PC-3 (cell line): ENCODE measurements at regions not wholly inside any gene's neighbourhood (a gene's known extent, or its start where the extent isn't known, plus 50 kb on each side); places are given as distances from the start of the nearest gene placed in this dataset.
"Not testable (repeated sequence)": the region's sequence is repeated elsewhere in the genome, so short reads cannot be mapped to it uniquely, and the experiment has no call there.

Source experiments
- ATAC-seq: fragments of 200-7000 bp; cut with Tn5 transposase; 2 replicates; pipeline ENCODE4 v1.9.1; 2020; ENCODE audit warnings: mild to moderate bottlenecking, moderate library complexity
- BruUV-seq: library from RNA; stranded (reverse); fragments of 400-500 nt; replicated peaks from 2 replicates; lab custom pipeline; 2021; lab: Mats Ljungman, UMichigan
- CTCF ChIA-PET: fragments of 300-600 bp; sonication (Branson Sonifier 250); formaldehyde crosslinking; loops from one replicate; lab custom pipeline; 2022; ENCODE audit warnings: antibody characterized with exemption; lab: Charles Lee
- POLR2A ChIA-PET: fragments of 300-600 bp; sonication (Branson Sonifier 250); formaldehyde crosslinking; loops from one replicate; lab custom pipeline; 2022; ENCODE audit warnings: antibody characterized with exemption; ENCODE audit not compliant: unreplicated experiment; lab: Charles Lee
- DNase-seq: peaks from one replicate; pipeline ENCODE4 v3.0.0-alpha.2; 2015
- H2AFZ ChIP-seq: fragments of 300-600 bp; sonication (generic); 2 replicates; pipeline ENCODE4 v1.6.0; 2016; ENCODE audit warnings: antibody characterized with exemption, low read length
- H3F3A ChIP-seq: fragments of 300-600 bp; sonication (generic); one replicate; pipeline ENCODE4 v1.6.0; 2017; ENCODE audit warnings: antibody characterized with exemption, low read length, control low read depth, mild to moderate bottlenecking; ENCODE audit not compliant: unreplicated experiment
- H3K27ac ChIP-seq: fragments of 300-600 bp; sonication (generic); 2 replicates; pipeline ENCODE4 v1.5.1; 2016; ENCODE audit warnings: mild to moderate bottlenecking, low read length
- H3K27me3 ChIP-seq: fragments of 300-600 bp; sonication (generic); 2 replicates; pipeline ENCODE4 v1.6.1; 2016; ENCODE audit warnings: low read length, mixed read lengths
- H3K36me3 ChIP-seq: fragments of 300-600 bp; sonication (generic); 2 replicates; pipeline ENCODE4 v1.6.1; 2016; ENCODE audit warnings: low read depth, mixed run types, low read length, mixed read lengths
- H3K4me1 ChIP-seq: fragments of 300-600 bp; sonication (generic); 2 replicates; pipeline ENCODE4 v1.5.1; 2016; ENCODE audit warnings: low read length; ENCODE audit not compliant: insufficient read depth
- H3K4me2 ChIP-seq: fragments of 300-600 bp; sonication (generic); 2 replicates; pipeline ENCODE4 v1.6.0; 2016; ENCODE audit warnings: low read length
- H3K4me3 ChIP-seq: fragments of 300-600 bp; sonication (generic); 2 replicates; pipeline ENCODE4 v1.5.1; 2016; ENCODE audit warnings: mild to moderate bottlenecking, low read length, mixed read lengths
- H3K79me2 ChIP-seq: fragments of 300-600 bp; sonication (generic); 2 replicates; pipeline ENCODE4 v1.6.1; 2017; ENCODE audit warnings: low read length, mixed read lengths
- H3K9ac ChIP-seq: fragments of 300-600 bp; sonication (generic); 2 replicates; pipeline ENCODE4 v1.6.0; 2016; ENCODE audit warnings: mild to moderate bottlenecking, low read length
- H3K9me2 ChIP-seq: fragments of 300-600 bp; sonication (generic); replicated peaks from 2 replicates; pipeline ENCODE4 v1.6.1; 2016; ENCODE audit warnings: mixed run types, low read length, mixed read lengths
- H3K9me3 ChIP-seq: fragments of 300-600 bp; sonication (generic); 2 replicates; pipeline ENCODE4 v1.6.1; 2016; ENCODE audit warnings: low read length, mixed read lengths
- H4K20me1 ChIP-seq: fragments of 300-600 bp; sonication (generic); 2 replicates; pipeline ENCODE4 v1.6.1; 2016; ENCODE audit warnings: low read length, mixed read lengths
- intact Hi-C: fragments of 100-400 bp; cut with micrococcal nuclease; formaldehyde crosslinking; loops from 2 replicates; pipeline ENCODE4 v1.9.0; 2023

- H2AFZ ChIP-seq, H3K9ac ChIP-seq: not testable (repeated sequence)
Measured at GRCh38 chr15:22161398-22161797, 81.1 kb downstream of the OR4M2 start.

GRCh38 chr15:22163715-22164114, 83.4 kb downstream of the OR4M2 start:
- H3K4me1 ChIP-seq, H3K9ac ChIP-seq, BruUV-seq, H4K20me1 ChIP-seq, H3F3A ChIP-seq, POLR2A ChIA-PET, DNase-seq, H3K79me2 ChIP-seq, H3K4me2 ChIP-seq, H3K27ac ChIP-seq, H3K27me3 ChIP-seq, ATAC-seq, H2AFZ ChIP-seq, H3K4me3 ChIP-seq, intact Hi-C loops, H3K9me2 ChIP-seq, CTCF ChIA-PET, H3K9me3 ChIP-seq, H3K36me3 ChIP-seq: not testable (repeated sequence)

More at GRCh38 chr15:22161398-22161797, 81.1 kb downstream of the OR4M2 start:
- ATAC-seq, POLR2A ChIA-PET, CTCF ChIA-PET, intact Hi-C loops, H3K4me2 ChIP-seq, H3K4me1 ChIP-seq, H3K9me3 ChIP-seq, H3K79me2 ChIP-seq, H3K27ac ChIP-seq, H4K20me1 ChIP-seq, H3F3A ChIP-seq, DNase-seq, H3K9me2 ChIP-seq, BruUV-seq, H3K36me3 ChIP-seq, H3K4me3 ChIP-seq, H3K27me3 ChIP-seq: not testable (repeated sequence)

- H4K20me1 ChIP-seq, H3K27me3 ChIP-seq, H2AFZ ChIP-seq, H3K36me3 ChIP-seq, intact Hi-C loops, CTCF ChIA-PET, ATAC-seq, H3K9me3 ChIP-seq, H3K9ac ChIP-seq, H3K9me2 ChIP-seq, BruUV-seq, H3K4me1 ChIP-seq, H3K4me2 ChIP-seq, H3F3A ChIP-seq, POLR2A ChIA-PET, H3K27ac ChIP-seq, H3K79me2 ChIP-seq, DNase-seq, H3K4me3 ChIP-seq: not testable (repeated sequence)
Measured at GRCh38 chr15:22167521-22167920, 87.2 kb downstream of the OR4M2 start.

GRCh38 chr15:22173029-22173998, 93.0 kb downstream of the OR4M2 start:
- H3K27me3 ChIP-seq, H2AFZ ChIP-seq, BruUV-seq, H3K4me2 ChIP-seq, DNase-seq, H3K4me3 ChIP-seq, H3F3A ChIP-seq, intact Hi-C loops, H3K9me3 ChIP-seq, H3K9me2 ChIP-seq, H3K79me2 ChIP-seq, ATAC-seq, H3K9ac ChIP-seq, H4K20me1 ChIP-seq, H3K4me1 ChIP-seq, CTCF ChIA-PET, POLR2A ChIA-PET, H3K36me3 ChIP-seq, H3K27ac ChIP-seq: not testable (repeated sequence)

- ATAC-seq, H3K4me2 ChIP-seq, H3K9me2 ChIP-seq, H4K20me1 ChIP-seq, H3K79me2 ChIP-seq, intact Hi-C loops, H3K9me3 ChIP-seq, CTCF ChIA-PET, H3K4me3 ChIP-seq, H3K9ac ChIP-seq, DNase-seq, BruUV-seq, H3F3A ChIP-seq, H3K27me3 ChIP-seq, H3K4me1 ChIP-seq, H3K36me3 ChIP-seq, POLR2A ChIA-PET, H2AFZ ChIP-seq, H3K27ac ChIP-seq: not testable (repeated sequence)
Measured at GRCh38 chr15:22174088-22174487, 93.8 kb downstream of the OR4M2 start.

- DNase-seq, H3K9me3 ChIP-seq, H3K9ac ChIP-seq, CTCF ChIA-PET, H3K27ac ChIP-seq, ATAC-seq, H3K9me2 ChIP-seq, H3K4me3 ChIP-seq, H3K79me2 ChIP-seq, H3K36me3 ChIP-seq, H3K4me2 ChIP-seq, H2AFZ ChIP-seq, H3K4me1 ChIP-seq, H3F3A ChIP-seq, intact Hi-C loops, H4K20me1 ChIP-seq, BruUV-seq, POLR2A ChIA-PET, H3K27me3 ChIP-seq: not testable (repeated sequence)
Measured at GRCh38 chr15:22177965-22178364, 97.6 kb downstream of the OR4M2 start.
